ENCODE measurements at regions not wholly inside any gene's neighbourhood (a gene's known extent, or its start where the extent isn't known, plus 50 kb on each side); places are given as distances from the start of the nearest gene placed in this dataset.

DNA sequence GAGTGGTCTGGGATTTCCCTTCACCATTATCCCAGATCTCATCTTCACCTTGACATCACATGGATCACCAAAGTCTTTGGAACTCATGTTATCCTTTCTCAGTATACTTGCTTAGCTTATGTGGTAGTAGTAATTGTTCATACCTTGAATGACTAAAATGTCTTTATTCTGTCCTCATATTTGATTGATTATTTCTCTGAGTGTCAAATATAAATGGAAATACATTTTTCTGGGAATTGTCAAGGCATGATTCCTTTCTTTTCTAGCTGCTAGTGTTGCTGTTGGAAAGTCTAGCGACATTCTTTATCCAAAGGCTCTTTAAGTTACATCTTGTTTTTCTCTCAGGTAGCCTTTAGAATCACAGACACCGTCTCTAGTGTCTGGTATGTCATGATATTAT lies 334.4 kb downstream of the CMPK2 start:
- H3K4me2 ChIP-seq = no peak overlapping the region
- no peak for DNase-seq (ENCODE audit: low spot score)
- no peak overlapping the region for H3K27ac ChIP-seq
- no peaks in the 10 kb centered on the region for H3K27me3 ChIP-seq
- H4K20me1 ChIP-seq (ENCODE audit: insufficient read depth, poor library complexity, severe bottlenecking) = no peaks in the 10 kb centered on the region
- H3K4me3 ChIP-seq = no peak overlapping the region
- no peaks in the 10 kb centered on the region for H3K9me3 ChIP-seq (ENCODE audit: low read depth)
- WGBS (ENCODE audit: low lambda C conversion rate, missing lambda C conversion rate) = 94% methylated on average over 2 of the region's 2 CpGs
- H3K79me2 ChIP-seq = no peaks in the 10 kb centered on the region
- H2AFZ ChIP-seq = no peak overlapping the region
- H3K36me3 ChIP-seq (replicated peaks; ENCODE audit: insufficient read depth, low read depth) = no peaks in the 10 kb centered on the region
- H3K9me2 ChIP-seq (replicated peaks; ENCODE audit: insufficient read depth) = no peaks in the 10 kb centered on the region
- TF ChIP-seq, protein P1, sequence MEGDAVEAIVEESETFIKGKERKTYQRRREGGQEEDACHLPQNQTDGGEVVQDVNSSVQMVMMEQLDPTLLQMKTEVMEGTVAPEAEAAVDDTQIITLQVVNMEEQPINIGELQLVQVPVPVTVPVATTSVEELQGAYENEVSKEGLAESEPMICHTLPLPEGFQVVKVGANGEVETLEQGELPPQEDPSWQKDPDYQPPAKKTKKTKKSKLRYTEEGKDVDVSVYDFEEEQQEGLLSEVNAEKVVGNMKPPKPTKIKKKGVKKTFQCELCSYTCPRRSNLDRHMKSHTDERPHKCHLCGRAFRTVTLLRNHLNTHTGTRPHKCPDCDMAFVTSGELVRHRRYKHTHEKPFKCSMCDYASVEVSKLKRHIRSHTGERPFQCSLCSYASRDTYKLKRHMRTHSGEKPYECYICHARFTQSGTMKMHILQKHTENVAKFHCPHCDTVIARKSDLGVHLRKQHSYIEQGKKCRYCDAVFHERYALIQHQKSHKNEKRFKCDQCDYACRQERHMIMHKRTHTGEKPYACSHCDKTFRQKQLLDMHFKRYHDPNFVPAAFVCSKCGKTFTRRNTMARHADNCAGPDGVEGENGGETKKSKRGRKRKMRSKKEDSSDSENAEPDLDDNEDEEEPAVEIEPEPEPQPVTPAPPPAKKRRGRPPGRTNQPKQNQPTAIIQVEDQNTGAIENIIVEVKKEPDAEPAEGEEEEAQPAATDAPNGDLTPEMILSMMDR (IDR thresholded peaks at IDR 0.05; ENCODE audit: poor library complexity) = no peak
- no peaks in the 10 kb centered on the region for H3K4me1 ChIP-seq (ENCODE audit: insufficient read depth)

DNA sequence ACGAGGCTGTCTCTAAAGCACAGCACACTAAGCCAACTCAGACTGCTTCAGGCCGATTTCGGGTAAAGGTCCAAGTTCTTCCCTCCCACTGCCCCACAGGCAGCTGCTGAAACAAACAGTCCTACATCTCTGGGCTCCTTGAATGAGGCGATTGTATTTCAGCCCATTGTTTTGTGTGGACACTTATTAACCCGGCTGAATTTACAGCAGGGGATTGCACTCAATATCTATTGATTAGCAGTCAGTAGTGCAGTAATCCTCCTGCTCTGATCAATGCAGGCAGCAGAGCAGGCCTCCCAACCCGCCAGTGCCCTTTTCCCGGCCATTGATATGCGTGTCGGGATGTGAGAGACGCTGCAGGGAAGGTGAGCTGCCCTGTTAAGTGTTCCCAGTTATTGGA lies 330.1 kb downstream of the CMPK2 start:
- no peak overlapping the region for H3K27ac ChIP-seq
- WGBS (ENCODE audit: low lambda C conversion rate, missing lambda C conversion rate) = 38% methylated on average over 10 of the region's 10 CpGs

DNA sequence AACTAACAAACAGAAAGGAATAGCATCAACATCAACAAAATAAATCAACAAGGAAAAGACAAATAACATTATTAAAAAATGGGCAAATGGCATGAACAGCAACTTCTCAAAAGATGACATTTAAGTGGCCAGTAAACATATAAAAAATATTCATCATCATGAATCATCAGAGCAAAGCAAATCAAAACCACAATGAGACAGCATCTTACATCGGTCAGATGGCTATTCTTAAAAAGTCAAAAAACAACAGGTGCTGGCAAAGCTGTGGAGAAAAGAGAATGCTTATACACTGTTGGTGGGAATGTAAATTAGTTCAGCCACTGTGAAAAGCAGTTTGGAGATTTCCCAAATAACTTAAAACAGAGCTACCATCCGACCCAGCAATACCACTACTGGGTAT lies 327.1 kb downstream of the CMPK2 start:
- H3K9me3 ChIP-seq (ENCODE audit: low read depth) = no peaks in the 10 kb centered on the region
- no peaks in the 10 kb centered on the region for H3K27me3 ChIP-seq
- H3K36me3 ChIP-seq (replicated peaks; ENCODE audit: insufficient read depth, low read depth) = no peaks in the 10 kb centered on the region
- no peak overlapping the region for H3K27ac ChIP-seq
- DNase-seq (ENCODE audit: low spot score) = no peak
- no peaks in the 10 kb centered on the region for H4K20me1 ChIP-seq (ENCODE audit: insufficient read depth, poor library complexity, severe bottlenecking)
- H3K4me2 ChIP-seq = no peak overlapping the region
- 91% methylated on average over 2 of the region's 2 CpGs for WGBS (ENCODE audit: low lambda C conversion rate, missing lambda C conversion rate)
- no peaks in the 10 kb centered on the region for H3K9me2 ChIP-seq (replicated peaks; ENCODE audit: insufficient read depth)
- H3K4me1 ChIP-seq (ENCODE audit: insufficient read depth) = no peaks in the 10 kb centered on the region
- no peak overlapping the region for H3K4me3 ChIP-seq
- TF ChIP-seq, protein P1 (IDR thresholded peaks at IDR 0.05; ENCODE audit: poor library complexity) = no peak
- no peak for TF ChIP-seq EZH2phosphoT487 (IDR thresholded peaks at IDR 0.05; ENCODE audit: low read depth, severe bottlenecking, unreplicated experiment)
- TF ChIP-seq EZH2 (IDR thresholded peaks at IDR 0.05; ENCODE audit: borderline replicate concordance) = no peak
- no peaks in the 10 kb centered on the region for H3K79me2 ChIP-seq
- H2AFZ ChIP-seq = no peak overlapping the region

More for the DNA sequence above, 330.1 kb downstream of the CMPK2 start:
- H4K20me1 ChIP-seq (ENCODE audit: insufficient read depth, poor library complexity, severe bottlenecking) = no peaks in the 10 kb centered on the region
- no peak for DNase-seq (ENCODE audit: low spot score)
- no peaks in the 10 kb centered on the region for H3K36me3 ChIP-seq (replicated peaks; ENCODE audit: insufficient read depth, low read depth)
- TF ChIP-seq EZH2phosphoT487 (IDR thresholded peaks at IDR 0.05; ENCODE audit: low read depth, severe bottlenecking, unreplicated experiment) (no peak), EZH2 (IDR thresholded peaks at IDR 0.05; ENCODE audit: borderline replicate concordance) (no peak)
- TF ChIP-seq, protein P1 (IDR thresholded peaks at IDR 0.05; ENCODE audit: poor library complexity) = no peak
- H3K79me2 ChIP-seq = no peaks in the 10 kb centered on the region
- no peaks in the 10 kb centered on the region for H3K4me1 ChIP-seq (ENCODE audit: insufficient read depth)
- H3K4me3 ChIP-seq = no peak overlapping the region
- no peaks in the 10 kb centered on the region for H3K9me3 ChIP-seq (ENCODE audit: low read depth)
- H3K4me2 ChIP-seq = peak overlapping the region; percentile 31
- H3K27me3 ChIP-seq = no peaks in the 10 kb centered on the region
- H3K9me2 ChIP-seq (replicated peaks; ENCODE audit: insufficient read depth) = no peaks in the 10 kb centered on the region
- peak overlapping the region; percentile 38 for H2AFZ ChIP-seq

DNA sequence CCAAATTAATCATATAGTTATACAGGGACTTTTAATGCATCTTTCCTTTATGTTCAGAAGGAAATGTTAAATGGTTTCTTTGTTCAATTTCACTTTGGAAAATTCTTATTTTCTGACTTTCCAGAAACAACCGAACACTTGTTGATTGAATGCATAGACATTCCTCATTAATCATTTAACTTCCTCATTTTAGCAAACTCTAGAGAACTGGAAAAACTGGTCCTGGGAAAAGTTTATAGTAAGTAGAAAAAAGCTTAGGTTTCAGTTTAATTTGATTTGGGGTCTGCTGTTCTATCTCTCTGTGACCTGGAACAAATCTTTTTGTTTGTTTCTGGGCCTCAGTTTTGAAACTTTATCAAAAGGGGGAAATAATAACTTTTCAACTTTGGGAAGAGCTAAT lies 320.4 kb downstream of the CMPK2 start:
- no peaks in the 10 kb centered on the region for H3K36me3 ChIP-seq (replicated peaks; ENCODE audit: insufficient read depth, low read depth)
- no peaks in the 10 kb centered on the region for H3K4me1 ChIP-seq (ENCODE audit: insufficient read depth)
- WGBS (ENCODE audit: low lambda C conversion rate, missing lambda C conversion rate) = 57% methylated on average over 1 of the region's 1 CpG
- H4K20me1 ChIP-seq (ENCODE audit: insufficient read depth, poor library complexity, severe bottlenecking) = no peaks in the 10 kb centered on the region
- H3K27me3 ChIP-seq = no peaks in the 10 kb centered on the region
- H3K79me2 ChIP-seq = no peaks in the 10 kb centered on the region
- no peak overlapping the region for H3K4me3 ChIP-seq
- no peaks in the 10 kb centered on the region for H3K9me2 ChIP-seq (replicated peaks; ENCODE audit: insufficient read depth)
- no peak overlapping the region for H3K27ac ChIP-seq
- no peak overlapping the region for H2AFZ ChIP-seq
- DNase-seq (ENCODE audit: low spot score) = no peak
- H3K9me3 ChIP-seq (ENCODE audit: low read depth) = no peaks in the 10 kb centered on the region
- no peak for TF ChIP-seq EZH2phosphoT487 (IDR thresholded peaks at IDR 0.05; ENCODE audit: low read depth, severe bottlenecking, unreplicated experiment)
- no peak overlapping the region for H3K4me2 ChIP-seq

Data from hepatocyte (in vitro differentiated cells).